MM.1S (cell line): ENCODE measurements at regions not wholly inside any gene's neighbourhood (a gene's known extent, or its start where the extent isn't known, plus 50 kb on each side); places are given as distances from the start of the nearest gene placed in this dataset.

Experiments
- DNase-seq: peaks from one replicate; pipeline ENCODE4 v3.0.0-alpha.2; 2015
- H2AFZ ChIP-seq: fragments of 300-600 bp; sonication (generic); 2 replicates; pipeline ENCODE4 v1.6.0; 2016; ENCODE audit warnings: antibody characterized with exemption, low read length
- H3F3A ChIP-seq: fragments of 300-600 bp; sonication (generic); 2 replicates; pipeline ENCODE4 v1.6.1; 2016; ENCODE audit warnings: mild to moderate bottlenecking, antibody characterized with exemption, low read length, moderate library complexity, mixed read lengths; ENCODE audit not compliant: insufficient read depth
- H3K27ac ChIP-seq: fragments of 300-600 bp; sonication (generic); 2 replicates; pipeline ENCODE4 v1.5.1; 2016; ENCODE audit warnings: mild to moderate bottlenecking, low read length
- H3K27me3 ChIP-seq: fragments of 300-600 bp; sonication (generic); replicated peaks from 2 replicates; pipeline ENCODE4 v1.6.0; 2016; ENCODE audit warnings: low read length; ENCODE audit not compliant: insufficient read depth
- H3K36me3 ChIP-seq: fragments of 300-600 bp; sonication (generic); replicated peaks from 2 replicates; pipeline ENCODE4 v1.6.1; 2016; ENCODE audit warnings: mild to moderate bottlenecking, low read length, mixed read lengths; ENCODE audit not compliant: insufficient read depth
- H3K4me1 ChIP-seq: fragments of 300-600 bp; sonication (generic); 2 replicates; pipeline ENCODE4 v1.6.1; 2016; ENCODE audit warnings: low read length, mixed read lengths
- H3K4me2 ChIP-seq: fragments of 300-600 bp; sonication (generic); 2 replicates; pipeline ENCODE4 v1.6.0; 2016; ENCODE audit warnings: low read depth, low read length
- H3K4me3 ChIP-seq: fragments of 300-600 bp; sonication (generic); 2 replicates; pipeline ENCODE4 v1.5.1; 2016; ENCODE audit warnings: low read length, mixed read lengths
- H3K79me2 ChIP-seq: fragments of 300-600 bp; sonication (generic); 2 replicates; pipeline ENCODE4 v1.6.1; 2016; ENCODE audit warnings: mixed run types, low read length, mixed read lengths
- H3K9ac ChIP-seq: fragments of 300-600 bp; sonication (generic); 2 replicates; pipeline ENCODE4 v1.6.1; 2016; ENCODE audit warnings: low read length, mixed read lengths
- H3K9me2 ChIP-seq: fragments of 300-600 bp; sonication (generic); replicated peaks from 2 replicates; pipeline ENCODE4 v1.6.1; 2016; ENCODE audit warnings: mild to moderate bottlenecking, low read length, mixed read lengths; ENCODE audit not compliant: insufficient read depth
- H3K9me3 ChIP-seq: fragments of 300-600 bp; sonication (generic); replicated peaks from 2 replicates; pipeline ENCODE4 v1.6.1; 2016; ENCODE audit warnings: mild to moderate bottlenecking, low read length, mixed read lengths; ENCODE audit not compliant: insufficient read depth
- H4K20me1 ChIP-seq: fragments of 300-600 bp; sonication (generic); 2 replicates; pipeline ENCODE4 v1.6.1; 2016; ENCODE audit warnings: mild to moderate bottlenecking, low read length, moderate library complexity, mixed read lengths; ENCODE audit not compliant: insufficient read depth
- EZH2 ChIP-seq: fragments of 300-600 bp; sonication (generic); optimal IDR thresholded peaks from 2 replicates; pipeline ENCODE3; 2017; ENCODE audit warnings: low read depth, mild to moderate bottlenecking, antibody characterized with exemption, low read length, mixed read lengths
- EZH2phosphoT487 ChIP-seq: fragments of 300-600 bp; sonication (generic); IDR thresholded peaks from 2 replicates; pipeline ENCODE4 v1.6.1; 2018; ENCODE audit warnings: antibody characterized with exemption, low read length
- TF ChIP-seq, protein P1 (sequence below): fragments of 300-600 bp; sonication (generic); IDR thresholded peaks from 2 replicates; pipeline ENCODE4 v1.5.1; 2016; ENCODE audit warnings: antibody characterized with exemption, low read length, mixed read lengths

- Histone ChIP-seq H3K79me2 (peaks cover 13% of the 10 kb centered on the region), H3K27ac (no peak overlapping the region), H2AFZ (no peak overlapping the region), H3K9me2 (no peaks in the 10 kb centered on the region), H3K4me1 (no peaks in the 10 kb centered on the region), H3K4me2 (no peak overlapping the region), H3F3A (no peaks in the 10 kb centered on the region), H4K20me1 (no peaks in the 10 kb centered on the region), H3K27me3 (no peaks in the 10 kb centered on the region), H3K9me3 (no peaks in the 10 kb centered on the region), H3K4me3 (no peak overlapping the region), H3K9ac (no peak overlapping the region), H3K36me3 (no peaks in the 10 kb centered on the region)
- DNase-seq = no peak
- TF ChIP-seq, protein P1, sequence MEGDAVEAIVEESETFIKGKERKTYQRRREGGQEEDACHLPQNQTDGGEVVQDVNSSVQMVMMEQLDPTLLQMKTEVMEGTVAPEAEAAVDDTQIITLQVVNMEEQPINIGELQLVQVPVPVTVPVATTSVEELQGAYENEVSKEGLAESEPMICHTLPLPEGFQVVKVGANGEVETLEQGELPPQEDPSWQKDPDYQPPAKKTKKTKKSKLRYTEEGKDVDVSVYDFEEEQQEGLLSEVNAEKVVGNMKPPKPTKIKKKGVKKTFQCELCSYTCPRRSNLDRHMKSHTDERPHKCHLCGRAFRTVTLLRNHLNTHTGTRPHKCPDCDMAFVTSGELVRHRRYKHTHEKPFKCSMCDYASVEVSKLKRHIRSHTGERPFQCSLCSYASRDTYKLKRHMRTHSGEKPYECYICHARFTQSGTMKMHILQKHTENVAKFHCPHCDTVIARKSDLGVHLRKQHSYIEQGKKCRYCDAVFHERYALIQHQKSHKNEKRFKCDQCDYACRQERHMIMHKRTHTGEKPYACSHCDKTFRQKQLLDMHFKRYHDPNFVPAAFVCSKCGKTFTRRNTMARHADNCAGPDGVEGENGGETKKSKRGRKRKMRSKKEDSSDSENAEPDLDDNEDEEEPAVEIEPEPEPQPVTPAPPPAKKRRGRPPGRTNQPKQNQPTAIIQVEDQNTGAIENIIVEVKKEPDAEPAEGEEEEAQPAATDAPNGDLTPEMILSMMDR = no peak
- no peak for TF ChIP-seq EZH2
Observed at GRCh38 chr22:46081036-46081830, 69.1 kb upstream of the PPARA start.

- Histone ChIP-seq H3F3A (no peaks in the 10 kb centered on the region), H3K4me1 (no peaks in the 10 kb centered on the region), H3K27ac (no peak overlapping the region), H3K79me2 (peaks cover 8% of the 10 kb centered on the region), H4K20me1 (no peaks in the 10 kb centered on the region), H3K4me2 (no peak overlapping the region), H3K27me3 (no peaks in the 10 kb centered on the region), H3K9me3 (no peaks in the 10 kb centered on the region), H2AFZ (no peak overlapping the region), H3K36me3 (no peaks in the 10 kb centered on the region), H3K9me2 (no peaks in the 10 kb centered on the region), H3K4me3 (no peak overlapping the region), H3K9ac (no peak overlapping the region)
- TF ChIP-seq EZH2 = no peak
- no peak for TF ChIP-seq EZH2phosphoT487
- TF ChIP-seq, protein P1 = no peak
- no peak for DNase-seq
Observed at GRCh38 chr22:46081831-46082210, 68.5 kb upstream of the PPARA start.

DNA sequence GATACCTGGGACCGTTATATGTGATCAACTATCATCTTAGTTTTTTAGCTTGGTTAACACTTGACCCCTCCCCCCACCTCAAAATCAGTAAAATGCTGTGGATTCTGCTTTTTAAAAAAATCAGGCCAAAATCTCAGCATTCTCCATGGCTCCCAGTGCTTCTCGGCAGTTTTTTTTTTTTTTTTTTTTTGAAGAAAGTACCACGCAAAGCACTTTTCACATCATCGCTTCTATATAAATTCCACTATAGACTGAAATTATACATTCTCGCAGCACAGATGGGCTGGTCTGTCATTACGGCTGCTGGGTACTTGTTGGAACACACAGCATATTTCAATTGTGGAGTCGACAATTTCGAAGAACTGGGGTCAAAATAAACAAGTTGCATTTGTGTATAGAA is 67.7 kb upstream of the PPARA start:
- Histone ChIP-seq H3K9me2 (no peaks in the 10 kb centered on the region), H3K79me2 (no peaks in the 10 kb centered on the region; the same call in 1 of the 2 replicates), H3K27me3 (no peaks in the 10 kb centered on the region), H3K9ac (no peak overlapping the region), H3K4me3 (no peak overlapping the region), H3K4me2 (no peak overlapping the region), H3K27ac (no peak overlapping the region), H3F3A (no peaks in the 10 kb centered on the region), H3K4me1 (no peaks in the 10 kb centered on the region), H4K20me1 (no peaks in the 10 kb centered on the region), H2AFZ (no peak overlapping the region), H3K36me3 (no peaks in the 10 kb centered on the region), H3K9me3 (no peaks in the 10 kb centered on the region)
- DNase-seq = no peak
- TF ChIP-seq EZH2phosphoT487 (no peak), EZH2 (no peak)
- TF ChIP-seq, protein P1 = no peak
